Ascending aorta (tissue), 2 donors: ENCODE measurements at regions not wholly inside any gene's neighbourhood (a gene's known extent, or its start where the extent isn't known, plus 50 kb on each side); places are given as distances from the start of the nearest gene placed in this dataset.

ENCODE experiments used
- DNase-seq, 2 donors: peaks; one replicate each; pipeline ENCODE4 v3.0.0-alpha.2; 2019; ENCODE audit warnings: low spot score in 2 of 2
- H3K27ac ChIP-seq, 2 donors: fragments of 200-600 bp; sonication (generic); one replicate each; pipeline ENCODE4 v1.5.1; 2016 to 2017; ENCODE audit warnings: mild to moderate bottlenecking in 1 of 2
- H3K27me3 ChIP-seq: fragments of 200-600 bp; sonication (generic); one replicate; pipeline ENCODE4 v1.5.1; 2017
- H3K36me3 ChIP-seq, 2 donors: fragments of 200-600 bp; sonication (generic); one replicate each; pipeline ENCODE4 v1.5.1; 2016
- H3K4me1 ChIP-seq, 2 donors: fragments of 200-600 bp; sonication (generic); one replicate each; pipeline ENCODE4 v1.5.1; 2016 to 2017; ENCODE audit warnings: mild to moderate bottlenecking in 1 of 2
- H3K4me3 ChIP-seq, 2 donors: fragments of 200-600 bp; sonication (generic); one replicate each; pipeline ENCODE4 v1.5.1; 2016 to 2017; ENCODE audit warnings: mild to moderate bottlenecking in 1 of 2
- H3K9me3 ChIP-seq, 2 donors: fragments of 200-600 bp; sonication (generic); one replicate each; pipeline ENCODE4 v1.5.1; 2016
- CTCF ChIP-seq, 3 experiments: fragments of 200-600 bp in 2 of 3; fragments of 450-650 bp in 1 of 3; sonication (generic) in 2 of 3; IDR thresholded peaks; one replicate each; pipeline ENCODE4 v1.5.1; 2016 to 2019; ENCODE audit warnings: antibody characterized with exemption in 3 of 3, mild to moderate bottlenecking in 1 of 3, moderate library complexity in 1 of 3
- intact Hi-C: fragments of 100-400 bp; cut with DNase I; formaldehyde crosslinking; loops from one replicate; pipeline ENCODE4 v1.15.1; 2023

GRCh38 chr11:29305456-29306232 is 711.2 kb downstream of the KCNA4 start:
- no peaks in the 10 kb centered on the region for H3K9me3 ChIP-seq
- H3K27ac ChIP-seq = no peak overlapping the region
- no peak overlapping the region for H3K4me3 ChIP-seq
- DNase-seq = no peak
- intact Hi-C loops = no loop called here
- no peaks in the 10 kb centered on the region for H3K36me3 ChIP-seq
- peaks cover 0 to 9% of the 10 kb centered on the region in 2 donors for H3K4me1 ChIP-seq
- H3K27me3 ChIP-seq = no peaks in the 10 kb centered on the region
- TF ChIP-seq CTCF (IDR thresholded peaks at IDR 0.05) = no peak

- intact Hi-C loops = no loop called here
- Histone ChIP-seq H3K4me3 (no peak overlapping the region), H3K27ac (peak overlapping the region in 1 of 2 donors; percentile 55), H3K36me3 (no peaks in the 10 kb centered on the region), H3K9me3 (no peaks in the 10 kb centered on the region), H3K4me1 (no peaks in the 10 kb centered on the region), H3K27me3 (no peaks in the 10 kb centered on the region)
- no peak for TF ChIP-seq CTCF (IDR thresholded peaks at IDR 0.05)
- DNase-seq = no peak
These were observed 716.4 kb downstream of the KCNA4 start for GRCh38 chr11:29300420-29300819.

- intact Hi-C loops = no loop called here
- H3K4me1 ChIP-seq = no peaks in the 10 kb centered on the region
- no peaks in the 10 kb centered on the region for H3K9me3 ChIP-seq
- no peaks in the 10 kb centered on the region for H3K36me3 ChIP-seq
- H3K4me3 ChIP-seq = no peak overlapping the region
- H3K27me3 ChIP-seq = no peaks in the 10 kb centered on the region
- no peak for TF ChIP-seq CTCF (IDR thresholded peaks at IDR 0.05)
- no peak overlapping the region for H3K27ac ChIP-seq
- no peak for DNase-seq
These were observed 720.1 kb downstream of the KCNA4 start for GRCh38 chr11:29296680-29297079.

GRCh38 chr11:29293825-29294224 is 723.0 kb downstream of the KCNA4 start:
- H3K36me3 ChIP-seq = no peaks in the 10 kb centered on the region
- intact Hi-C loops = no loop called here
- TF ChIP-seq CTCF (IDR thresholded peaks at IDR 0.05) = no peak
- H3K4me1 ChIP-seq = no peaks in the 10 kb centered on the region
- no peak overlapping the region for H3K27ac ChIP-seq
- no peaks in the 10 kb centered on the region for H3K9me3 ChIP-seq
- no peaks in the 10 kb centered on the region for H3K27me3 ChIP-seq
- no peak for DNase-seq
- H3K4me3 ChIP-seq = no peak overlapping the region

GRCh38 chr11:29282088-29282487 is 734.7 kb downstream of the KCNA4 start:
- H3K27ac ChIP-seq = no peak overlapping the region
- DNase-seq = no peak
- no peaks in the 10 kb centered on the region for H3K36me3 ChIP-seq
- intact Hi-C loops = no loop called here
- H3K9me3 ChIP-seq = no peaks in the 10 kb centered on the region
- no peaks in the 10 kb centered on the region for H3K27me3 ChIP-seq
- TF ChIP-seq CTCF (IDR thresholded peaks at IDR 0.05) = no peak
- H3K4me3 ChIP-seq = no peak overlapping the region
- no peaks in the 10 kb centered on the region for H3K4me1 ChIP-seq
